A673 (cell line): ENCODE measurements at regions not wholly inside any gene's neighbourhood (a gene's known extent, or its start where the extent isn't known, plus 50 kb on each side); places are given as distances from the start of the nearest gene placed in this dataset.

ENCODE experiments used
- CTCF ChIP-seq: fragments of 300-800, 200-600 bp; sonication (generic); conservative IDR thresholded peaks from 2 replicates; pipeline ENCODE4 v1.5.1; 2017; ENCODE audit warnings: low read depth, mild to moderate bottlenecking, antibody characterized with exemption, low read length, moderate library complexity, mixed read lengths
- EZH2 ChIP-seq: fragments of 200-600 bp; sonication (generic); IDR thresholded peaks from 2 replicates; pipeline ENCODE4 v1.6.1; 2017; ENCODE audit warnings: borderline replicate concordance, low read depth, mild to moderate bottlenecking, mixed read lengths, antibody characterized with exemption, low read length; ENCODE audit not compliant: poor library complexity, severe bottlenecking

- no peak for TF ChIP-seq EZH2
- no peak for TF ChIP-seq CTCF
Observed at GRCh38 chr4:125780747-125781146, 466.0 kb downstream of the FAT4 start.
